M059J (cell line): ENCODE measurements at regions not wholly inside any gene's neighbourhood (a gene's known extent, or its start where the extent isn't known, plus 50 kb on each side); places are given as distances from the start of the nearest gene placed in this dataset.

Experiments used
- DNase-seq: peaks from one replicate; pipeline ENCODE4 v3.0.0-alpha.2; 2012; ENCODE audit warnings: low read depth

DNA sequence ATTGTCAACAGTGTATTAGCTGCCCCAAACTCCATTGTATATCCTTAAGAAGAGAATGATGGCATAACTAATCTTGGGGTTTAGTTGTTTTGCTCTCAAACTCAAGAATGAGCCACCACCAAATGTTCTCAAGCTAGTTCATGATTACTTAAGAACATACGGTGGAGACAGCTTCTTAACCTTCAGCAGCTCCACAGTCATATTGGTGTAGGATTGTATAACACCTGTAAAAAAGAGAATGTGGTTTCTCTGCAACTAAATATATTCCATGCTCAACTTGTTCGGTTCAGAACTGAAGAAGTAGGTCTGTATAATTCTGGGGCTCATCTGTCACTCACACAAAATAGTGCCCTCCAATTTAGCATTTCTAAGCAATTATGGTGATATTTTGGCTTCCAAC lies 177.9 kb upstream of the DUSP10 start:
- DNase-seq = no peak

DNA sequence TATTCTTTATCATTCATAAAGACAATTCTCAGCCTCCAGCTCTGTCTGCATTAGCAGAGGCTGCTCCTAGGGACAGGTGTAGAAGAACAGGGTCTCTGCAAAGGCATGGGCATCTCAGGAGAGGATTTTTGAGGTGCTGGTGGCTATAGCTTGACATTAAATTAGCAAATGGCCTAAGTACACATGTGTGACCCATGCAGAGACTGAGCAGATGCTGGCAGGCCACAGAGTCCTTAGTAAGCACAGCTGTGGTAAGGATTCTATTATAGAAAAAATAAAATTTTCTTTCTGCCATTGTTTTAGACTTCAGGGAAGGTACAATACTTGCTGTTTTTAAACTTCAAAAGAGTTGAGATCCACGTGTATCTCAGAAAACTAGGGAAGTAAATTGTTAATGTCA lies 177.5 kb upstream of the DUSP10 start:
- DNase-seq = no peak

GRCh38 chr1:221916176-221916575 lies 174.3 kb upstream of the DUSP10 start:
- DNase-seq = no peak

GRCh38 chr1:221915764-221916163 lies 173.9 kb upstream of the DUSP10 start:
- no peak for DNase-seq

DNA sequence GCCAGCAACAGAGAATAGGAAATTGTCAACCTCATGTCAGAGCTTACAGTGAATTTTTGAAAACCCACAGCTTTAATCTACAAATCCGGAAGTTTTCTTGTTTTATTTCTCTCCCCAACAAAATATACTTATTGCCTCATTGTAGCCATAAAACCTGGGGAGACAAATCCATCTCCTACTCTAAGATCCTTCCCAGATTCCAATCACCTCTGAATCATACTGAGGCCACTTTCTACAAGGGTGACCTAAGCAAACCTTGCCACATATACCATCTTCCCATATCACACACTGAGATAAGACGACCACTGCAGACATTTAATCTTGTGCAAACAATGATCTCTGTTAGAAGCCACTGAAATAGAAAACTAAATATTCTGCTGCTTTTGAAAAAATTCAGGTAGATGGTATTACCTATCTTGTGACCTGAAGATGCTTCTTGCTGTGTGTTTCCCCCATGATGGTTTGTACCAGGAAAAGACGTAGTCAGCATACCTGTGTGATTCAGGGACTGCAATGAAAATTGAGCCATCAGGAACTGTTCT lies 171.5 kb upstream of the DUSP10 start:
- peak; percentile 8 for DNase-seq

DNA sequence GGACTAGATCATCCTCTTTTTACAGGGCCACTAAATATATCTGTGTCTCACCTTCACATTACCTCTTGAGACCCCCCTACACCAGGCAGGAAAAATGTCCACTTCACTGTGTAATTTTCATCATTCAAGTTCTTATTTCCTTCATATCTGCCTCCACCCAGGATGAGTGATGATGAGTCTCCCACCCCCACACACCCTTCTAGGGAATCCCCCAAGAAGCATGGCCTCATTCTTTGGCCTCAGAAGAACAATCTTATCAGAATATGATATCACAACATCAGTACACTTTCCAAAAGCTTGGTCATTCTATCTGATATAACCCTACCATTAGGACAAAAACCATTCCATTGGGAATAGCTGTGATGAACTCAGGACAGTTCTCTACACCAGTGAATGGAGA lies 170.3 kb upstream of the DUSP10 start:
- DNase-seq = no peak

DNA sequence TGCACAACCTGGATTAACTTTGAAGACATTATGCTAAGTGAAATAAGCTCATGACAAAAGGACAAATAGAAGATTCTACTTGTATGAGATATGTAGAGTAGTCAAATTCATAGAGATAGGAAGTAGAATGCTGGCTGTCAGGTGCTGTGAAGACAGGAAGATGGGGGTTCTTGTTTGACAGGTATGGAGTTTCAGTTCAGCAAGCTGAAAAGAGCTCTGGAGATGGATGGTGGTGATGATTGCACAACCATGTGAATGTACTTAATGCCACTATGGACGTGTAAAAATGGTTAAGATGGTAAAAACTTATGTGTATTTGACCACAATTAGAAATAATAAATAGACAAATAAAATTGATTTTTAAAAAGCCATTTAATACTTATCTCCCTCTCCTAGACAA lies 169.8 kb upstream of the DUSP10 start:
- DNase-seq = no peak

DNA sequence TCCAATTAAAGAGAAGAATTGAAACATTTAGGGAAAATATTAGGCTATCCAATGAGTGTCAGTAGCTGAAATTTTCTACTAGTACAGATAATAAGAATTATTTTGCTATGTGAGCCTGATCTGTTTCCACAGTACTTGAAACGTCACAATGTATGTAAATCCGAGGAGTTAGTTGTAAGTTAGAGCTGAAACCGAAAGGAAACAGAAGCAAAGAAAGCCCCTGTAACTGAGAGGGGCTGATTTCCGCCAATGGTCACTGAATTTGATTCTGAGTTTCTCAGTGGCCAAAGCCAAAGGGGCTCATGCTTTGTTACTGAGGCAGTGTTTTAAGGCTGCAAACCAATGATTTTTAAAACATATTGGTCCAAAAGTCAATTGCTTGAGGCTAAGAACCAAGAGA lies 168.3 kb upstream of the DUSP10 start:
- DNase-seq = no peak

- no peak for DNase-seq
Measured at GRCh38 chr1:221908573-221908972, 166.7 kb upstream of the DUSP10 start.

DNA sequence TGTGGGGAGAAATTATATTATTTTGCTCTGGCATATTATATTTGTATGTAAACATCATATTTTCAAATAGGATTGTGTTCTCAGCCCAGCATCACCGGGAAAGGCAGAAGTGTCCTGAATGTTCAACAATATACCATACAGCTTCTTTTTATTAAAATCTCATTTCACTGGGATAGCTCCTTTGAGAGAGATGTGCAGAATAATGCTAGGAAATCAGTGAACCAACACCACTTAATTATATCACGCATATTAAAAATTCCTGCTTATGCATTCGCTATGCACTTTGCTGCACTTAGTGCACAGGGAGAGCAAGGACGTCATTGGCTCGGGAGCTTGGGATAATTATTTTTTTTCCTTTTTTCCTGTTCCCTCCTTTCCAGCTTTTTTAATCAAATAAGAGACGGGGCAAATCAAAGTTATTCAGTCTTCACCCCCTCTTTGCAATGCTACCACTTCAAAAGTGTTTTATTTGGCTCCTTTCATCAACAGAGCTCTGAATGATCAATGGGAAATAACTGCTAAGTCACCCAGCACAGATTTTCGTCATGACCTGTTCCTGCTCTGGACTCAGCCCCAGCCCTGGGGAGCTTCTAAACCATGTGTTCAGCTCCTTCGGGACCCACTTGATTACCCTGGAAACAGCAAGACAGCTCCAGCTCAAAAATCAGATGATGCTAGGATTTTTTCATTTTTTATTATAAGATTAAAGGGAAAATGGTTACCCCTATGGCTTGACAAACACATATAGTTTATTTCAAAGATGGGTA lies 165.5 kb upstream of the DUSP10 start:
- DNase-seq = no peak

DNA sequence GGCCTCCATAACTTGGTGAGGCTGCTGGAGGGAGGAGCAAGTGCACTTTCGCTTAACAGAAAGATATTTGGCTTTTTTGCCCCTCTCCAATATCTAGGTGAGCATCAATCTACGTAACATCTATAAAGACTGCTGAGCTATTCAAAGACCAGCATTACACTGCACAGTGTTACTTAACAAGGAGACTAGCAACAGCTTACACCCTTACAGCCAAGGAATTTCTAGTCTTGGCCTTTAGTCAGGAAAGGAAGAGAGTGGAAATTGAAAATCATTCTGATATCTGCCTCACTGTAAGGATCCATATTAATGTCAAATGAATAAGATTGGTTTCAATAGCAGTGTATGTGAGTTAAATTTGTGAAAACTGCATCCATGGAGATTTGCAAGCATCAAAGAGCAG lies 163.9 kb upstream of the DUSP10 start:
- DNase-seq = no peak

DNA sequence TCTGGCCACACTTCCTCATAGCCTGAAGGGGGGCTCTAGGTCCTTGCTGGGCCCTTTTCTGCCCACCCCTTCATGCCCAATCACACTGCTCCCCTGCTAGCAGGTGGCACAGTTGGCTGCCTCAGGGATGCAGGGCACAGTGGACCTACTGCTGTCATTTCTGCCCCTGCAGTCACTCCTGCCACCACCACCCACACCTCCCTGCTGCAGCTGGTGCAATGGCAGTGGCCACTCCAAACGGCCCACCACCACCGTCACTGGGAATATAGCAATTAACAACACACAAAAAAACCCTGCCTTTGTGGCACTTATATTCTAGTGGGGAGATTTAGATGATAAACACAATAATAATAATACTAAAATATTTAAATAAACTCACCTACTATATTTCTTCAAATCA lies 162.4 kb upstream of the DUSP10 start:
- no peak for DNase-seq

DNA sequence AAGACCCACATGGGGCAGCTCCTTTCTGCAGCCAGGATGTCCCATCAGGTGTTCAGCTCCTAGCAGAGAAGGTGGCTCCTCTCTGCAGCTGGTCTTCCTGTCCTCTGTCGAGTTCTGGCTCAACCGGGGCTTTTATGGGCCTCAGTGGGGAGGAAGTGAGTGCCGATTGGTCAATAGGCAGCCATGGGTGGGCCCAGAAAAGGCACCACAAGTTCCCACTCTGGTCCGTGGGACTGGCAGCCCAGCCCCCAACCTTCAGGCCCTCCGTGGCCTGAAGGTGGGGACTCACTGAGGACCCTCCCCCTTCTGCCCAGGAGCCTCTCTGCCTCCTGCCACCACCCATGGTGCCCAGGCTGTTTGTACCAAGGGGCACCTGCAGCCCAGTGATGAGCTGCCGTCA lies 161.7 kb upstream of the DUSP10 start:
- no peak for DNase-seq

- DNase-seq = no peak
Measured at GRCh38 chr1:221902961-221903360, 161.1 kb upstream of the DUSP10 start.

- DNase-seq = no peak
Measured at GRCh38 chr1:221900678-221901077, 158.8 kb upstream of the DUSP10 start.

- DNase-seq = peak; percentile 89
Measured at GRCh38 chr1:221897321-221897721, 155.4 kb upstream of the DUSP10 start.

DNA sequence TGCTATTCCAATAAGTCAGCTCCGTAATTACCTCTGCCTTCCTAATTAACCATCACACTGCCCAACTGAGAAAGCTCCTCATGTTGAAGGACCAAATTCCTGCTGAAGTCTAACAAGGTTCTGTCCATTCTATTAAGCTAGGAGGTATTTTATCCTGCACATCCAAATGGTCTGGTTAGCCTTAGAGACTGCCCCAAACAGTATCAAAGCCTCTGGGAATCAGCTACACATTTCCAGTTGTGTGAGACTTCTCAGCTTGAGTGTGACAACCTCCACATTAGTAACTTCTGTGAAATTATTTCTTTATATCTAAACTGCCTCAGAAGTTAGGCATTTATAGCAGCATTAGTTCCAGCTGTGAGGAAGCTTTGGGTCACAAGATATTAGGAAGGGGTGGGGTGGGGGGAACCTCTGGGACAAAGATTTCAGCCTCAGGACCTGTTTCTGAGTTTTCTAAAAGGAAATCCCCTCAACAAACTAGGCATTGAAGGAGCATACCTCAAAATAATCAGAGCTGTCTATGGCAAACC lies 150.5 kb upstream of the DUSP10 start:
- no peak for DNase-seq

GRCh38 chr1:221891708-221892107 lies 149.8 kb upstream of the DUSP10 start:
- DNase-seq = peak; percentile 53

DNA sequence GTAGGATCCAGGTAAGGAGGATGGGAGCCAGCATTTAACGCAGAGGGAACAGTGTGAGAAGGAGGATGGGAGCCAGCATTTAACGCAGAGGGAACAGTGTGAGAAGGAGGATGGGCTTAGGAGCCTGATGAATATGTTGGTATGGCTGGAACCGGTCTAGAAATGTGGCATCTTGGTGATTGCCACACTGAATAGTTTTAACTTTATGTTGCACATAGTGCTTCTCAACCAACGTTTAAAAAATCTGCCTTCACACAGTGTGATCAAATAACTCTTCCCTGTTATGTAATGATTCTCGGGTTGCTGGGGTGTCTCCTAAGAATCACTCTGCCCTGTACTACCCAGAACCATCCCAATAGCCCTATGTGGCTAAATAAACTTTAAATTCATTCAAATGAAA lies 146.9 kb upstream of the DUSP10 start:
- no peak for DNase-seq

DNA sequence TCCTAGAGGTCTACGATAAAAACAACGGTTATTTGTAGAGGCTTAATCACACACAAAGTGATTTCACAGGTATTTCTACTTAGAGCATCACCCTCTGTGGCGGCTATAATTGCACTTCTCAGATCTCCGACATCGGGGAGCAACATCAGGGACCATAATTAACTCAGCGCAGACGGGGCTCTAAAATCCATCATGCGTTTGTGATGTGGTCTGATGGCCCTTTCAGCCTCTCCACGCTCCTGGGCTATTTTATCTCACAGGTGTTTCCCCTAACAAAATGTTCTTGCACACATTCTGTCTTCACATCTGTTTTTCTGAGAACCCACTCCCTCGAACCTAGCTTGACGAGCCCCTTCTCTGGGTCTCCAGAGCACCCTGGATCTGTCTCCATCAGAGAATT lies 146.3 kb upstream of the DUSP10 start:
- DNase-seq = no peak

- DNase-seq = no peak
Measured at GRCh38 chr1:221887758-221888157, 145.9 kb upstream of the DUSP10 start.

- no peak for DNase-seq
Measured at GRCh38 chr1:221887415-221887746, 145.5 kb upstream of the DUSP10 start.

- DNase-seq = peak; percentile 99
Measured at GRCh38 chr1:221886743-221887414, 145.0 kb upstream of the DUSP10 start.
